ENCODE measurements at regions not wholly inside any gene's neighbourhood (a gene's known extent, or its start where the extent isn't known, plus 50 kb on each side); places are given as distances from the start of the nearest gene placed in this dataset.

- peak; percentile 75 for TF ChIP-seq CTCF (IDR thresholded peaks at IDR 0.05; ENCODE audit: low read depth, low read length, poor library complexity, severe bottlenecking)
- TF ChIP-seq EZH2phosphoT487 (IDR thresholded peaks at IDR 0.05; ENCODE audit: borderline replicate concordance, low read length) = no peak
These were observed 90.6 kb upstream of the TOP1 start for GRCh38 chr20:40938020-40938419.
